Fibroblast of lung (primary cell): ENCODE measurements at regions not wholly inside any gene's neighbourhood (a gene's known extent, or its start where the extent isn't known, plus 50 kb on each side); places are given as distances from the start of the nearest gene placed in this dataset.
"Not testable (repeated sequence)": the region's sequence is repeated elsewhere in the genome, so short reads cannot be mapped to it uniquely, and the experiment has no call there.

ENCODE experiments used
- DNase-seq, 2 donors: peaks; one replicate each; pipeline versions ENCODE4 v3.0.0 to v3.0.0-alpha.2; 2010; ENCODE audit warnings: low read depth in 2 of 2
- H2AFZ ChIP-seq: 2 replicates; pipeline ENCODE4 v1.5.1; 2012; ENCODE audit warnings: low read length, control low read depth, inconsistent platforms
- H3K27ac ChIP-seq: 2 replicates; pipeline ENCODE4 v1.5.1; 2011; ENCODE audit warnings: low read length, control low read depth; ENCODE audit not compliant: insufficient read depth
- H3K27me3 ChIP-seq: 2 replicates; pipeline ENCODE4 v1.5.1; 2011; ENCODE audit warnings: mild to moderate bottlenecking, low read length; ENCODE audit not compliant: control insufficient read depth, insufficient read depth
- H3K36me3 ChIP-seq: 2 replicates; pipeline ENCODE4 v1.5.1; 2011; ENCODE audit warnings: low read length; ENCODE audit not compliant: control insufficient read depth, insufficient read depth
- H3K4me1 ChIP-seq: 2 replicates; pipeline ENCODE4 v1.5.1; 2011; ENCODE audit warnings: low read length; ENCODE audit not compliant: control insufficient read depth, insufficient read depth; ENCODE audit errors: extremely low read depth
- H3K4me2 ChIP-seq: 2 replicates; pipeline ENCODE4 v1.5.1; 2011; ENCODE audit warnings: low read length, control low read depth; ENCODE audit not compliant: insufficient read depth; ENCODE audit errors: extremely low read depth
- H3K4me3 ChIP-seq, 4 experiments: fragments of 200-600 bp in 1 of 4; sonication (generic) in 1 of 4; replicated peaks in 1 of 4; 2 replicates each; pipeline ENCODE4 v1.5.1; 2011 to 2016; ENCODE audit warnings: low read length in 4 of 4, low read depth in 3 of 4, mild to moderate bottlenecking in 3 of 4, control low read depth in 2 of 4, inconsistent platforms in 1 of 4, mixed read lengths in 1 of 4; ENCODE audit not compliant: insufficient read depth in 1 of 4; ENCODE audit errors: control extremely low read depth in 1 of 4
- H3K79me2 ChIP-seq: 2 replicates; pipeline ENCODE4 v1.5.1; 2012; ENCODE audit warnings: mild to moderate bottlenecking, low read length, inconsistent platforms; ENCODE audit not compliant: control insufficient read depth, insufficient read depth
- H3K9ac ChIP-seq: 2 replicates; pipeline ENCODE4 v1.5.1; 2011; ENCODE audit warnings: mild to moderate bottlenecking, low read length, control low read depth; ENCODE audit not compliant: insufficient read depth
- H3K9me3 ChIP-seq: 2 replicates; pipeline ENCODE4 v1.5.1; 2012; ENCODE audit warnings: low read depth, low read length; ENCODE audit not compliant: control insufficient read depth, insufficient read depth
- H4K20me1 ChIP-seq: 2 replicates; pipeline ENCODE4 v1.5.1; 2011; ENCODE audit warnings: low read length; ENCODE audit not compliant: control insufficient read depth, insufficient read depth; ENCODE audit errors: extremely low read depth
- CTCF ChIP-seq, 2 donors: IDR thresholded peaks in 1 of 2; conservative IDR thresholded peaks in 1 of 2; 1 replicate in 1 of 2; 2 replicates in 1 of 2; pipeline ENCODE4 v1.5.1; 2011 to 2012; ENCODE audit warnings: low read length in 2 of 2, control low read depth in 1 of 2, inconsistent platforms in 1 of 2, low read depth in 1 of 2, mild to moderate bottlenecking in 1 of 2
- EZH2 ChIP-seq: IDR thresholded peaks from 2 replicates; pipeline ENCODE4 v1.5.1; 2012; ENCODE audit warnings: low read length, control low read depth, mild to moderate bottlenecking; ENCODE audit errors: missing control alignments

GRCh38 chr4:173647902-173648301, 117.9 kb upstream of the HAND2 start:
- Histone ChIP-seq H3K27ac (no peak overlapping the region), H3K36me3 (no peaks in the 10 kb centered on the region)

GRCh38 chr4:173642509-173642908, 112.5 kb upstream of the HAND2 start:
- H3K4me1 ChIP-seq, result no peaks in the 10 kb centered on the region
- DNase-seq, result no peak
- no peak overlapping the region for H3K4me3 ChIP-seq
- no peak overlapping the region for H3K27ac ChIP-seq
- H2AFZ ChIP-seq, result no peak overlapping the region
- TF ChIP-seq CTCF (conservative IDR thresholded peaks at IDR 0.05 in 1 of 2, IDR thresholded peaks at IDR 0.05 in 1 of 2; ENCODE audit: low read depth in 1 of 2, low read length in 2 of 2) (no peak), EZH2 (no peak)
- no peaks in the 10 kb centered on the region for H4K20me1 ChIP-seq
- no peaks in the 10 kb centered on the region for H3K79me2 ChIP-seq
- no peak overlapping the region for H3K9ac ChIP-seq
- no peak overlapping the region for H3K4me2 ChIP-seq
- H3K9me3 ChIP-seq, result no peaks in the 10 kb centered on the region
- no peaks in the 10 kb centered on the region for H3K36me3 ChIP-seq
- no peaks in the 10 kb centered on the region for H3K27me3 ChIP-seq

More at GRCh38 chr4:173647902-173648301, 117.9 kb upstream of the HAND2 start:
- Histone ChIP-seq H3K4me1 (no peaks in the 10 kb centered on the region), H3K9me3 (no peaks in the 10 kb centered on the region), H2AFZ (no peak overlapping the region), H3K4me3 (no peak overlapping the region), H3K27me3 (no peaks in the 10 kb centered on the region), H3K79me2 (no peaks in the 10 kb centered on the region), H3K4me2 (no peak overlapping the region), H4K20me1 (no peaks in the 10 kb centered on the region), H3K9ac (no peak overlapping the region)
- TF ChIP-seq CTCF (conservative IDR thresholded peaks at IDR 0.05 in 1 of 2, IDR thresholded peaks at IDR 0.05 in 1 of 2; ENCODE audit: low read depth in 1 of 2, low read length in 2 of 2) (no peak), EZH2 (no peak)
- DNase-seq, result no peak

GRCh38 chr4:173635395-173635794, 105.4 kb upstream of the HAND2 start:
- Histone ChIP-seq H3K4me3 (no peak overlapping the region), H3K4me1 (no peaks in the 10 kb centered on the region), H3K27me3 (no peaks in the 10 kb centered on the region), H3K79me2 (no peaks in the 10 kb centered on the region), H3K9ac (no peak overlapping the region), H4K20me1 (no peaks in the 10 kb centered on the region), H3K4me2 (no peak overlapping the region), H3K36me3 (no peaks in the 10 kb centered on the region), H3K9me3 (no peaks in the 10 kb centered on the region), H2AFZ (no peak overlapping the region), H3K27ac (no peak overlapping the region)
- no peak for TF ChIP-seq EZH2
- DNase-seq, result no peak

GRCh38 chr4:173626277-173626676, 96.2 kb upstream of the HAND2 start:
- Histone ChIP-seq H3K4me3 (no peak overlapping the region), H3K4me1 (no peaks in the 10 kb centered on the region), H3K27ac (no peak overlapping the region), H3K4me2 (no peak overlapping the region), H3K79me2 (no peaks in the 10 kb centered on the region), H2AFZ (no peak overlapping the region), H3K27me3 (no peaks in the 10 kb centered on the region), H4K20me1 (no peaks in the 10 kb centered on the region), H3K36me3 (no peaks in the 10 kb centered on the region), H3K9ac (no peak overlapping the region), H3K9me3 (no peaks in the 10 kb centered on the region)
- TF ChIP-seq EZH2 (no peak), CTCF (conservative IDR thresholded peaks at IDR 0.05 in 1 of 2, IDR thresholded peaks at IDR 0.05 in 1 of 2; ENCODE audit: low read depth in 1 of 2, low read length in 2 of 2) (no peak)
- no peak for DNase-seq

GRCh38 chr4:173618648-173619047, 88.6 kb upstream of the HAND2 start:
- not testable (repeated sequence) for DNase-seq, H3K27ac ChIP-seq, H3K4me2 ChIP-seq, H3K9me3 ChIP-seq, H2AFZ ChIP-seq, H3K27me3 ChIP-seq, H4K20me1 ChIP-seq, H3K9ac ChIP-seq, H3K36me3 ChIP-seq, H3K4me3 ChIP-seq, H3K4me1 ChIP-seq, H3K79me2 ChIP-seq
